Endothelial cell of umbilical vein (primary cell): ENCODE measurements at regions not wholly inside any gene's neighbourhood (a gene's known extent, or its start where the extent isn't known, plus 50 kb on each side); places are given as distances from the start of the nearest gene placed in this dataset.

Experiments used
- BruUV-seq: library from RNA; stranded (reverse); fragments of 400-500 nt; replicated peaks from 2 replicates; lab custom pipeline; 2021; lab: Mats Ljungman, UMichigan
- CTCF ChIA-PET: fragments of 300-600, 350-600 bp; sonication (Branson Sonifier 250); formaldehyde crosslinking; loops from one replicate; lab custom pipeline; 2021; ENCODE audit warnings: antibody characterized with exemption, inconsistent platforms; lab: Charles Lee
- POLR2A ChIA-PET: fragments of 300-600, 350-600 bp; sonication (Branson Sonifier 250); formaldehyde crosslinking; loops from one replicate; lab custom pipeline; 2021; ENCODE audit warnings: antibody characterized with exemption, inconsistent platforms; lab: Charles Lee
- DNase-seq: peaks from one replicate; pipeline ENCODE4 v3.0.0-alpha.2; 2011; ENCODE audit warnings: low read depth, low spot score
- FAIRE-seq: peaks from 2 replicates; lab custom pipeline; 2011; peaks lifted over from hg19 to GRCh38; lab: Jason Lieb, UNC
- H2AFZ ChIP-seq: 2 replicates; pipeline ENCODE4 v1.6.0; 2012; ENCODE audit warnings: low read depth, low read length, control low read depth, inconsistent platforms
- H3K27ac ChIP-seq: 2 replicates; pipeline ENCODE4 v1.5.1; 2011; ENCODE audit warnings: low read depth, mild to moderate bottlenecking, control low read depth, low read length, moderate library complexity; ENCODE audit not compliant: insufficient read depth
- H3K27me3 ChIP-seq, 2 experiments: 2 replicates each; pipeline versions ENCODE4 v1.6.0 to v1.6.1; 2011; ENCODE audit warnings: low read length in 2 of 2, mixed read lengths in 1 of 2; ENCODE audit not compliant: control insufficient read depth in 2 of 2, insufficient read depth in 2 of 2
- H3K36me3 ChIP-seq, 2 experiments: 2 replicates in 1 of 2; 3 replicates in 1 of 2; pipeline ENCODE4 v1.5.1; 2011; ENCODE audit warnings: low read length in 2 of 2, mild to moderate bottlenecking in 1 of 2, moderate library complexity in 1 of 2; ENCODE audit not compliant: control insufficient read depth in 2 of 2, insufficient read depth in 2 of 2; ENCODE audit errors: extremely low read depth in 1 of 2
- H3K4me1 ChIP-seq: 3 replicates; pipeline ENCODE4 v1.5.1; 2011; ENCODE audit warnings: mild to moderate bottlenecking, low read length; ENCODE audit not compliant: control insufficient read depth, insufficient read depth; ENCODE audit errors: extremely low read depth
- H3K4me2 ChIP-seq: 2 replicates; pipeline ENCODE4 v1.6.1; 2011; ENCODE audit warnings: low read length, control low read depth, mixed read lengths; ENCODE audit not compliant: insufficient read depth
- H3K4me3 ChIP-seq, 3 experiments: fragments of 200-600 bp in 1 of 3; sonication (generic), shearing (Covaris generic) in 1 of 3; replicated peaks in 1 of 3; 2 replicates each; pipeline ENCODE4 v1.5.1; 2011 to 2016; ENCODE audit warnings: control low read depth in 3 of 3, low read length in 3 of 3, mild to moderate bottlenecking in 2 of 3, inconsistent platforms in 1 of 3, low read depth in 1 of 3, moderate library complexity in 1 of 3; ENCODE audit not compliant: insufficient read depth in 1 of 3
- H3K79me2 ChIP-seq: 2 replicates; pipeline ENCODE4 v1.6.0; 2012; ENCODE audit warnings: low read length, inconsistent platforms; ENCODE audit not compliant: control insufficient read depth, insufficient read depth
- H3K9ac ChIP-seq: replicated peaks from 2 replicates; pipeline ENCODE3; 2011; ENCODE audit warnings: low read length, control low read depth; ENCODE audit not compliant: insufficient read depth; ENCODE audit errors: extremely low read depth
- H3K9me1 ChIP-seq: replicated peaks from 3 replicates; pipeline ENCODE4 v1.6.0; 2011; ENCODE audit warnings: mild to moderate bottlenecking, low read length; ENCODE audit not compliant: control insufficient read depth, insufficient read depth; ENCODE audit errors: extremely low read depth
- H3K9me3 ChIP-seq: replicated peaks from 2 replicates; pipeline ENCODE4 v1.5.1; 2012; ENCODE audit warnings: low read length, inconsistent platforms; ENCODE audit not compliant: control insufficient read depth, insufficient read depth
- H4K20me1 ChIP-seq: replicated peaks from 2 replicates; pipeline ENCODE3; 2011; ENCODE audit warnings: mild to moderate bottlenecking, low read length; ENCODE audit not compliant: control insufficient read depth, insufficient read depth; ENCODE audit errors: extremely low read depth
- CTCF ChIP-seq, 2 donors: IDR thresholded peaks; 1 replicate in 1 of 2; 2 replicates in 1 of 2; pipeline ENCODE4 v1.5.1; 2011; ENCODE audit warnings: low read length in 2 of 2, mild to moderate bottlenecking in 2 of 2, moderate library complexity in 2 of 2, control low read depth in 1 of 2, inconsistent platforms in 1 of 2, low read depth in 1 of 2; ENCODE audit not compliant: insufficient read depth in 1 of 2; ENCODE audit errors: extremely low read depth in 1 of 2
- EZH2 ChIP-seq: IDR thresholded peaks from 2 replicates; pipeline ENCODE4 v1.6.1; 2012; ENCODE audit warnings: borderline replicate concordance, low read depth, mild to moderate bottlenecking, moderate library complexity, low read length, inconsistent platforms; ENCODE audit not compliant: severe bottlenecking
- FOS ChIP-seq: IDR thresholded peaks from 2 replicates; pipeline ENCODE4 v1.6.1; 2011; ENCODE audit warnings: mild to moderate bottlenecking, low read length, moderate library complexity, borderline replicate concordance; ENCODE audit not compliant: insufficient read depth
- GATA2 ChIP-seq: IDR thresholded peaks from 2 replicates; pipeline ENCODE4 v1.7.0; 2011; ENCODE audit warnings: low read depth, mild to moderate bottlenecking, moderate library complexity, mixed read lengths, low read length; ENCODE audit not compliant: insufficient read length, insufficient read depth
- JUN ChIP-seq: IDR thresholded peaks from 2 replicates; pipeline ENCODE4 v1.6.1; 2011; ENCODE audit warnings: borderline replicate concordance, low read depth; ENCODE audit not compliant: insufficient read length, insufficient read depth
- MAX ChIP-seq: IDR thresholded peaks from 2 replicates; pipeline ENCODE4 v1.6.1; 2011; ENCODE audit not compliant: insufficient read depth, insufficient read length
- MYC ChIP-seq: IDR thresholded peaks from one replicate; pipeline ENCODE4 v1.6.1; 2011; ENCODE audit warnings: mild to moderate bottlenecking, low read depth, low read length
- POLR2A ChIP-seq: IDR thresholded peaks from 2 replicates; pipeline ENCODE4 v1.6.1; 2012; ENCODE audit warnings: low read depth, mild to moderate bottlenecking, control low read depth, low read length
- POLR2AphosphoS5 ChIP-seq: IDR thresholded peaks from 2 replicates; pipeline ENCODE4 v1.6.1; 2012; ENCODE audit warnings: low read depth, mild to moderate bottlenecking, control low read depth, low read length, moderate library complexity; ENCODE audit not compliant: insufficient read depth
- dilution Hi-C: fragments of 300-500 bp; cut with MboI; formaldehyde crosslinking; loops from one replicate; pipeline ENCODE4 v1.15.0; 2019; ENCODE audit warnings: low sequenced_read_pairs; ENCODE audit not compliant: extremely low pct_ligation_motif_present
- intact Hi-C: fragments of 100-400 bp; cut with micrococcal nuclease; formaldehyde crosslinking; loops from one replicate; pipeline ENCODE4 v1.10.0; 2022

GRCh38 chr20:53884859-53885541 lies 185.4 kb downstream of the BCAS1 start:
- H3K27ac ChIP-seq: no peak overlapping the region
- intact Hi-C loops (no loop called here), dilution Hi-C loops (no loop called here)
- H3K9me1 ChIP-seq: no peaks in the 10 kb centered on the region
- TF ChIP-seq CTCF (IDR thresholded peaks at IDR 0.05; ENCODE audit: extremely low read depth in 1 of 2, insufficient read depth in 1 of 2, low read depth in 1 of 2, low read length in 2 of 2) (no peak), FOS (no peak), MAX (no peak), POLR2AphosphoS5 (no peak), GATA2 (no peak), EZH2 (no peak), MYC (no peak), JUN (no peak), POLR2A (no peak)
- H3K4me1 ChIP-seq: peaks cover 8% of the 10 kb centered on the region
- no TSS peak for BruUV-seq
- H3K36me3 ChIP-seq: no peaks in the 10 kb centered on the region
- H3K79me2 ChIP-seq: no peaks in the 10 kb centered on the region
- no peak for DNase-seq
- H3K9ac ChIP-seq: no peak overlapping the region
- no peak overlapping the region for H3K4me3 ChIP-seq
- H2AFZ ChIP-seq: peak overlapping the region; percentile 22
- POLR2A ChIA-PET: no interaction called here
- H4K20me1 ChIP-seq: no peaks in the 10 kb centered on the region
- H3K27me3 ChIP-seq: no peaks in the 10 kb centered on the region
- CTCF ChIA-PET: interaction anchor here (0.6 to 2.2 kb wide), 4 partner anchors 13 to 54 kb away, joined by 3 to 10 read pairs (median 4); no protein-coding TSS in a partner anchor
- FAIRE-seq: no peak
- no peak overlapping the region for H3K4me2 ChIP-seq
- no peaks in the 10 kb centered on the region for H3K9me3 ChIP-seq
